Non-pigmented ciliary epithelial cell (primary cell): ENCODE measurements at regions not wholly inside any gene's neighbourhood (a gene's known extent, or its start where the extent isn't known, plus 50 kb on each side); places are given as distances from the start of the nearest gene placed in this dataset.

Experiments
- DNase-seq: peaks from one replicate; pipeline ENCODE4 v3.0.0-alpha.2; 2010; ENCODE audit warnings: low read depth

- DNase-seq: no peak
Measured at GRCh38 chr3:107992976-107993684, 97.7 kb downstream of the CD47 start.

- no peak for DNase-seq
Measured at GRCh38 chr3:107990926-107991325, 99.9 kb downstream of the CD47 start.

GRCh38 chr3:107990433-107990832, 100.4 kb downstream of the CD47 start:
- DNase-seq: no peak

- DNase-seq: no peak
Measured at GRCh38 chr3:107989661-107990060, 101.2 kb downstream of the CD47 start.

GRCh38 chr3:107988460-107989175, 102.2 kb downstream of the CD47 start:
- DNase-seq: no peak

- DNase-seq: peak; percentile 94
Measured at GRCh38 chr3:107987036-107987939, 103.5 kb downstream of the CD47 start.

- DNase-seq: no peak
Measured at GRCh38 chr3:107986505-107986904, 104.3 kb downstream of the CD47 start.

- DNase-seq: no peak
Measured at GRCh38 chr3:107985496-107985895, 105.3 kb downstream of the CD47 start.

- DNase-seq: no peak
Measured at GRCh38 chr3:107983247-107983646, 107.6 kb downstream of the CD47 start.

- DNase-seq: no peak
Measured at GRCh38 chr3:107982165-107982564, 108.7 kb downstream of the CD47 start.

GRCh38 chr3:107981471-107982111, 109.2 kb downstream of the CD47 start:
- DNase-seq: no peak

GRCh38 chr3:107979538-107979937, 111.3 kb downstream of the CD47 start:
- DNase-seq: no peak

- no peak for DNase-seq
Measured at GRCh38 chr3:107978131-107979055, 112.4 kb downstream of the CD47 start.

GRCh38 chr3:107977221-107978130, 113.4 kb downstream of the CD47 start:
- no peak for DNase-seq

- no peak for DNase-seq
Measured at GRCh38 chr3:107976202-107976800, 114.5 kb downstream of the CD47 start.

- DNase-seq: no peak
Measured at GRCh38 chr3:107975529-107976201, 115.2 kb downstream of the CD47 start.

GRCh38 chr3:107973961-107974360, 116.9 kb downstream of the CD47 start:
- DNase-seq: no peak

GRCh38 chr3:107973152-107973551, 117.7 kb downstream of the CD47 start:
- no peak for DNase-seq

GRCh38 chr3:107970993-107971580, 119.7 kb downstream of the CD47 start:
- DNase-seq: no peak
